CD8-positive, alpha-beta memory T cell (primary cell): ENCODE measurements at regions not wholly inside any gene's neighbourhood (a gene's known extent, or its start where the extent isn't known, plus 50 kb on each side); places are given as distances from the start of the nearest gene placed in this dataset.

ENCODE experiments used
- CTCF ChIA-PET: fragments of 350-600 bp; sonication (Branson Sonifier 250); formaldehyde crosslinking; loops from one replicate; lab custom pipeline; 2021; ENCODE audit warnings: antibody characterized with exemption; lab: Charles Lee
- POLR2A ChIA-PET: fragments of 350-600 bp; sonication (Branson Sonifier 250); formaldehyde crosslinking; loops from one replicate; lab custom pipeline; 2021; ENCODE audit warnings: antibody characterized with exemption; lab: Charles Lee
- DNase-seq, 5 donors: peaks; one replicate each; pipeline versions ENCODE4 v3.0.0 to v3.0.0-alpha.2; 2020 to 2022; ENCODE audit warnings: mixed read lengths in 1 of 5
- H3K27ac ChIP-seq: one replicate; pipeline ENCODE4 v1.7.0; 2013; ENCODE audit warnings: low read depth, mild to moderate bottlenecking, low read length, moderate library complexity
- H3K27me3 ChIP-seq: 2 replicates; pipeline ENCODE4 v1.7.0; 2013; ENCODE audit warnings: low read length, mild to moderate bottlenecking; ENCODE audit not compliant: insufficient read depth, poor library complexity, severe bottlenecking
- H3K36me3 ChIP-seq: 2 replicates; pipeline ENCODE4 v1.7.0; 2013; ENCODE audit warnings: mild to moderate bottlenecking, low read length, moderate library complexity; ENCODE audit not compliant: insufficient read depth
- H3K4me1 ChIP-seq: 2 replicates; pipeline ENCODE4 v1.7.0; 2013; ENCODE audit warnings: mild to moderate bottlenecking, low read length, moderate library complexity; ENCODE audit not compliant: insufficient read depth
- H3K4me3 ChIP-seq: 2 replicates; pipeline ENCODE4 v1.7.0; 2013; ENCODE audit warnings: mild to moderate bottlenecking, low read length
- H3K9me3 ChIP-seq: 2 replicates; pipeline ENCODE4 v1.7.0; 2013; ENCODE audit warnings: mild to moderate bottlenecking, low read length
- H3K27ac Mint-ChIP-seq, 8 donors: one replicate each; pipeline ENCODE4 v1.8.0; 2020 to 2021; ENCODE audit warnings: mixed read lengths in 8 of 8, mild to moderate bottlenecking in 6 of 8, inconsistent platforms in 3 of 8, moderate library complexity in 3 of 8
- H3K27me3 Mint-ChIP-seq, 2 donors: one replicate each; pipeline ENCODE4 v1.8.0; 2020 to 2021; ENCODE audit warnings: mixed read lengths in 2 of 2, mild to moderate bottlenecking in 1 of 2, moderate library complexity in 1 of 2
- H3K36me3 Mint-ChIP-seq, 3 donors: one replicate each; pipeline ENCODE4 v1.8.0; 2020 to 2021; ENCODE audit warnings: mixed read lengths in 3 of 3, inconsistent platforms in 1 of 3, mild to moderate bottlenecking in 1 of 3
- H3K4me1 Mint-ChIP-seq, 3 donors: one replicate each; pipeline ENCODE4 v1.8.0; 2020 to 2021; ENCODE audit warnings: mixed read lengths in 3 of 3, inconsistent platforms in 1 of 3, mild to moderate bottlenecking in 1 of 3
- H3K4me3 Mint-ChIP-seq, 7 donors: one replicate each; pipeline ENCODE4 v1.8.0; 2020 to 2021; ENCODE audit warnings: mixed read lengths in 7 of 7, mild to moderate bottlenecking in 6 of 7, moderate library complexity in 4 of 7, inconsistent platforms in 2 of 7
- H3K9me3 Mint-ChIP-seq, 5 donors: one replicate each; pipeline ENCODE4 v1.8.0; 2020 to 2022; ENCODE audit warnings: mixed read lengths in 5 of 5, mild to moderate bottlenecking in 3 of 5, moderate library complexity in 2 of 5, inconsistent platforms in 1 of 5

- DNase-seq: no peak
- H3K9me3 Mint-ChIP-seq: peaks cover 0 to 10% (median 3%) of the 10 kb centered on the region in 5 donors
- Histone ChIP-seq H3K4me3 (no peak overlapping the region), H3K27ac (no peak overlapping the region), H3K4me1 (no peaks in the 10 kb centered on the region), H3K27me3 (no peaks in the 10 kb centered on the region), H3K36me3 (no peaks in the 10 kb centered on the region), H3K9me3 (no peaks in the 10 kb centered on the region)
- ChIA-PET CTCF (no interaction called here), POLR2A (no interaction called here)
- H3K27ac Mint-ChIP-seq: no peak overlapping the region
- no peaks in the 10 kb centered on the region for H3K27me3 Mint-ChIP-seq
- no peaks in the 10 kb centered on the region for H3K4me1 Mint-ChIP-seq
- no peaks in the 10 kb centered on the region for H3K36me3 Mint-ChIP-seq
- no peak overlapping the region for H3K4me3 Mint-ChIP-seq
These were observed 701.5 kb upstream of the ID4 start for GRCh38 chr6:19135706-19136105.

GRCh38 chr6:19137505-19137904 is 699.7 kb upstream of the ID4 start:
- no peak overlapping the region for H3K4me3 ChIP-seq
- H3K4me1 ChIP-seq: no peaks in the 10 kb centered on the region
- Mint-ChIP-seq H3K9me3 (peaks cover 0 to 10% (median 0%) of the 10 kb centered on the region in 5 donors), H3K4me3 (no peak overlapping the region), H3K27ac (no peak overlapping the region), H3K36me3 (no peaks in the 10 kb centered on the region), H3K27me3 (no peaks in the 10 kb centered on the region), H3K4me1 (no peaks in the 10 kb centered on the region)
- H3K27me3 ChIP-seq: no peaks in the 10 kb centered on the region
- DNase-seq: no peak
- H3K9me3 ChIP-seq: no peaks in the 10 kb centered on the region
- H3K36me3 ChIP-seq: no peaks in the 10 kb centered on the region
- ChIA-PET POLR2A (no interaction called here), CTCF (no interaction called here)
- no peak overlapping the region for H3K27ac ChIP-seq

GRCh38 chr6:19142275-19142674 is 694.9 kb upstream of the ID4 start:
- no peak overlapping the region for H3K27ac Mint-ChIP-seq
- H3K27me3 Mint-ChIP-seq: no peaks in the 10 kb centered on the region
- no peaks in the 10 kb centered on the region for H3K36me3 Mint-ChIP-seq
- Histone ChIP-seq H3K27me3 (no peaks in the 10 kb centered on the region), H3K27ac (no peak overlapping the region), H3K4me3 (no peak overlapping the region), H3K9me3 (no peaks in the 10 kb centered on the region), H3K4me1 (no peaks in the 10 kb centered on the region), H3K36me3 (no peaks in the 10 kb centered on the region)
- no peaks in the 10 kb centered on the region for H3K4me1 Mint-ChIP-seq
- ChIA-PET POLR2A (no interaction called here), CTCF (no interaction called here)
- no peak for DNase-seq
- H3K4me3 Mint-ChIP-seq: no peak overlapping the region
- peaks cover 0 to 7% (median 3%) of the 10 kb centered on the region in 5 donors for H3K9me3 Mint-ChIP-seq

GRCh38 chr6:19150307-19150706 is 686.9 kb upstream of the ID4 start:
- Histone ChIP-seq H3K27me3 (no peaks in the 10 kb centered on the region), H3K9me3 (no peaks in the 10 kb centered on the region), H3K27ac (no peak overlapping the region), H3K36me3 (no peaks in the 10 kb centered on the region), H3K4me3 (no peak overlapping the region), H3K4me1 (no peaks in the 10 kb centered on the region)
- H3K27me3 Mint-ChIP-seq: no peaks in the 10 kb centered on the region
- no peak overlapping the region for H3K4me3 Mint-ChIP-seq
- H3K4me1 Mint-ChIP-seq: no peaks in the 10 kb centered on the region
- ChIA-PET POLR2A (no interaction called here), CTCF (no interaction called here)
- no peak overlapping the region for H3K27ac Mint-ChIP-seq
- DNase-seq: no peak
- peaks cover 4 to 19% (median 8%) of the 10 kb centered on the region in 5 donors for H3K9me3 Mint-ChIP-seq
- H3K36me3 Mint-ChIP-seq: no peaks in the 10 kb centered on the region

DNA sequence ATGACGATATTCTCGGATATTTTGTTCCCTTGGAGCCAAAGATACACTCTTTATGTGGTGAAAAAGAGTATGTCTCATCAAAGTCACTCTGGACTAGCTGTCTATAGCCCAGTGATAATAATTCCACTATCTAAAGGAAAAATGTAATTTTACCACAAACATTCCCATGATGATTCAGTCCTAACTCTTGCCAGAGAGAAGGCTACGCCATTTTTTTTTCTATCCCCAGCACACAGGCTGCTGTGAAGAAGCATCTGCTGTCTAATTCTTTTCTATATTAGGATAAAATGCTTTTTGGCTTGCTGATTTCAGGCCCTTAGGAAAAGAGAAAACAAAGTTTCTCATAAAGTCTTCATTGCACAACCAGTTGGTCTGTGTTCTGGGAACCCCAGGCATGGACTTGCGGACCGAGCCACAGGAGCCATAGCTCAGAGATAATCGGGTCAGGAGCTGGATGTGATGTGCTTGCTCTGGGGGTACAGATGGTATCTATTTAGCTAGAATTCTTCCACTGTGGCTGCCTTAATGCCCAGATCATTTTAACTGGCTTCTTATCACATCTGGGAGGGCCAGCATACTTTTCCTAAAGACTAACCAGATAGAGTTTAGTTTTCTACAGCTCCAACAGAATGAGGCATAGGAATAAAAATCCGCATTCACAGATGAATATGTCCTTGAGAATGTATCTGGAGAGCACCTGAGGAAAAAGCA is 683.7 kb upstream of the ID4 start:
- no peaks in the 10 kb centered on the region for H3K36me3 ChIP-seq
- Mint-ChIP-seq H3K27ac (no peak overlapping the region), H3K9me3 (peaks cover 4 to 18% (median 8%) of the 10 kb centered on the region in 5 donors), H3K36me3 (no peaks in the 10 kb centered on the region), H3K4me3 (no peak overlapping the region), H3K27me3 (no peaks in the 10 kb centered on the region), H3K4me1 (no peaks in the 10 kb centered on the region)
- H3K4me3 ChIP-seq: no peak overlapping the region
- POLR2A ChIA-PET: no interaction called here
- H3K27me3 ChIP-seq: no peaks in the 10 kb centered on the region
- no peaks in the 10 kb centered on the region for H3K4me1 ChIP-seq
- no peak for DNase-seq
- no peaks in the 10 kb centered on the region for H3K9me3 ChIP-seq
- no peak overlapping the region for H3K27ac ChIP-seq
- CTCF ChIA-PET: no interaction called here

DNA sequence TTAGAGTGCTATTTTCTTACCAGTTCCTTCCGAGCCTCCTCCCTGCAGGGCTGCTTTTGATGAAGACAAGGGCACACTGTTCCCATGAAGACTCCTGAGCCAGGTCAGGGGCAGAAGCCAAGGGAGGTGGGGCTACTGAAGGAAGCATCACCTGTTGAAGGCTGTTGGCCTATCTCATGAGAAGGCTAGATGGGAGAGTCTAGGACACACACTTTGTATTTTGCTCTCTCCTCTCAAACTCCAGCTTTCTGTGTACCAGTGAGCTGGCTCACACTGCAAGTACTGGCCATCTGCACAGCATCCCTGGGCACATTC is 683.2 kb upstream of the ID4 start:
- no peaks in the 10 kb centered on the region for H3K36me3 ChIP-seq
- H3K27me3 ChIP-seq: no peaks in the 10 kb centered on the region
- H3K27ac ChIP-seq: no peak overlapping the region
- DNase-seq: no peak
- no peaks in the 10 kb centered on the region for H3K4me1 Mint-ChIP-seq
- H3K4me3 Mint-ChIP-seq: no peak overlapping the region
- ChIA-PET CTCF (no interaction called here), POLR2A (no interaction called here)
- H3K27me3 Mint-ChIP-seq: no peaks in the 10 kb centered on the region
- no peak overlapping the region for H3K27ac Mint-ChIP-seq
- no peaks in the 10 kb centered on the region for H3K36me3 Mint-ChIP-seq
- H3K4me1 ChIP-seq: no peaks in the 10 kb centered on the region
- no peak overlapping the region for H3K4me3 ChIP-seq
- H3K9me3 Mint-ChIP-seq: peaks cover 4 to 16% (median 8%) of the 10 kb centered on the region in 5 donors
- H3K9me3 ChIP-seq: no peaks in the 10 kb centered on the region

GRCh38 chr6:19156443-19156842 is 680.7 kb upstream of the ID4 start:
- H3K27ac ChIP-seq: no peak overlapping the region
- H3K27ac Mint-ChIP-seq: no peak overlapping the region
- no peak for DNase-seq
- H3K4me3 Mint-ChIP-seq: no peak overlapping the region
- ChIA-PET POLR2A (no interaction called here), CTCF (no interaction called here)
- H3K9me3 ChIP-seq: no peaks in the 10 kb centered on the region
- no peaks in the 10 kb centered on the region for H3K36me3 ChIP-seq
- H3K27me3 ChIP-seq: no peaks in the 10 kb centered on the region
- no peak overlapping the region for H3K4me3 ChIP-seq
- H3K4me1 ChIP-seq: no peaks in the 10 kb centered on the region
- H3K36me3 Mint-ChIP-seq: no peaks in the 10 kb centered on the region
- H3K9me3 Mint-ChIP-seq: peaks cover 4 to 16% (median 8%) of the 10 kb centered on the region in 5 donors
- H3K27me3 Mint-ChIP-seq: no peaks in the 10 kb centered on the region
- no peaks in the 10 kb centered on the region for H3K4me1 Mint-ChIP-seq

- no peak overlapping the region for H3K27ac Mint-ChIP-seq
- H3K4me3 Mint-ChIP-seq: no peak overlapping the region
- Histone ChIP-seq H3K36me3 (no peaks in the 10 kb centered on the region), H3K4me3 (no peak overlapping the region), H3K9me3 (no peaks in the 10 kb centered on the region), H3K27ac (no peak overlapping the region), H3K27me3 (no peaks in the 10 kb centered on the region), H3K4me1 (no peaks in the 10 kb centered on the region)
- DNase-seq: no peak
- H3K27me3 Mint-ChIP-seq: no peaks in the 10 kb centered on the region
- ChIA-PET POLR2A (no interaction called here), CTCF (no interaction called here)
- H3K4me1 Mint-ChIP-seq: no peaks in the 10 kb centered on the region
- H3K36me3 Mint-ChIP-seq: no peaks in the 10 kb centered on the region
- peaks cover 4 to 17% (median 4%) of the 10 kb centered on the region in 5 donors for H3K9me3 Mint-ChIP-seq
These were observed 679.7 kb upstream of the ID4 start for GRCh38 chr6:19157486-19157885.
